Cardiac muscle cell (in vitro differentiated cells and primary cell): ENCODE measurements at regions not wholly inside any gene's neighbourhood (a gene's known extent, or its start where the extent isn't known, plus 50 kb on each side); places are given as distances from the start of the nearest gene placed in this dataset.
A peak's percentile ranks its signal among the peaks of the same experiment; 100 is the strongest.

ENCODE experiments used
- DNase-seq, 2 donors: peaks; one replicate each; pipeline versions ENCODE4 v3.0.0 to v3.0.0-alpha.2; 2010 to 2017; ENCODE audit warnings: low read depth in 1 of 2, low spot score in 1 of 2
- H3K27ac ChIP-seq: fragments of 200-600 bp; sonication (generic); 2 replicates; pipeline ENCODE4 v1.5.1; 2016
- H3K27me3 ChIP-seq: fragments of 200-600 bp; sonication (generic); 2 replicates; pipeline ENCODE4 v1.6.0; 2016; ENCODE audit warnings: control low read depth
- H3K36me3 ChIP-seq: fragments of 200-600 bp; sonication (generic); 2 replicates; pipeline ENCODE4 v1.5.1; 2016; ENCODE audit warnings: control low read depth
- H3K4me1 ChIP-seq: fragments of 200-600 bp; sonication (generic); 2 replicates; pipeline ENCODE4 v1.8.1; 2017; ENCODE audit warnings: low read depth, mild to moderate bottlenecking, mixed run types
- H3K4me3 ChIP-seq: fragments of 200-600 bp; sonication (generic); 2 replicates; pipeline ENCODE4 v1.5.1; 2016; ENCODE audit warnings: mild to moderate bottlenecking
- H3K9me3 ChIP-seq: fragments of 200-600 bp; sonication (generic); 2 replicates; pipeline ENCODE4 v1.5.1; 2017; ENCODE audit warnings: low read depth, mild to moderate bottlenecking, control low read depth
- TF ChIP-seq, protein P1 (sequence below): IDR thresholded peaks from 2 replicates; pipeline ENCODE4 v1.5.1; 2012; ENCODE audit warnings: low read depth, mild to moderate bottlenecking, low read length

DNA sequence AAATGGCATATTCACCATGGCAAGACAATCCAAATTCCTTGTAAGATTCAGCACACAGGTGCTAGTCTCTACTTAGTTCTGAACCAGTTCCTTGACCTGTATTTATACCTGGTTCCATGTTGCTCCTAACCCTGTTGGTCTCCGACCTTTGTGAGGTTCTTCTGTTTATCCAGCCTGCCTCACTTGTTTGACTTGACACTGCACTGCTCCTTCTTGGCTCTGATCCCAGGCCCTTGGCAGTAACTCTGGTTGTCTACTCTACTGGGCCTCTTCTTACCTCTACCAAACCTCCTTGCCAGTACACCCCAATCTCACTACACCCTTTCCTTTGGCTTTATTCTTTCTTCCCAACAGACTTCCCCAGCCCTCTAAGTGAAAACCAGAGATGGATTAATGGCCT is 419.4 kb upstream of the USP24 start:
- Histone ChIP-seq H3K36me3 (no peaks in the 10 kb centered on the region), H3K27me3 (no peaks in the 10 kb centered on the region), H3K4me1 (peaks cover 10% of the 10 kb centered on the region), H3K4me3 (no peak overlapping the region), H3K9me3 (no peaks in the 10 kb centered on the region), H3K27ac (no peak overlapping the region)
- DNase-seq: no peak
- TF ChIP-seq, protein P1, sequence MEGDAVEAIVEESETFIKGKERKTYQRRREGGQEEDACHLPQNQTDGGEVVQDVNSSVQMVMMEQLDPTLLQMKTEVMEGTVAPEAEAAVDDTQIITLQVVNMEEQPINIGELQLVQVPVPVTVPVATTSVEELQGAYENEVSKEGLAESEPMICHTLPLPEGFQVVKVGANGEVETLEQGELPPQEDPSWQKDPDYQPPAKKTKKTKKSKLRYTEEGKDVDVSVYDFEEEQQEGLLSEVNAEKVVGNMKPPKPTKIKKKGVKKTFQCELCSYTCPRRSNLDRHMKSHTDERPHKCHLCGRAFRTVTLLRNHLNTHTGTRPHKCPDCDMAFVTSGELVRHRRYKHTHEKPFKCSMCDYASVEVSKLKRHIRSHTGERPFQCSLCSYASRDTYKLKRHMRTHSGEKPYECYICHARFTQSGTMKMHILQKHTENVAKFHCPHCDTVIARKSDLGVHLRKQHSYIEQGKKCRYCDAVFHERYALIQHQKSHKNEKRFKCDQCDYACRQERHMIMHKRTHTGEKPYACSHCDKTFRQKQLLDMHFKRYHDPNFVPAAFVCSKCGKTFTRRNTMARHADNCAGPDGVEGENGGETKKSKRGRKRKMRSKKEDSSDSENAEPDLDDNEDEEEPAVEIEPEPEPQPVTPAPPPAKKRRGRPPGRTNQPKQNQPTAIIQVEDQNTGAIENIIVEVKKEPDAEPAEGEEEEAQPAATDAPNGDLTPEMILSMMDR: no peak

DNA sequence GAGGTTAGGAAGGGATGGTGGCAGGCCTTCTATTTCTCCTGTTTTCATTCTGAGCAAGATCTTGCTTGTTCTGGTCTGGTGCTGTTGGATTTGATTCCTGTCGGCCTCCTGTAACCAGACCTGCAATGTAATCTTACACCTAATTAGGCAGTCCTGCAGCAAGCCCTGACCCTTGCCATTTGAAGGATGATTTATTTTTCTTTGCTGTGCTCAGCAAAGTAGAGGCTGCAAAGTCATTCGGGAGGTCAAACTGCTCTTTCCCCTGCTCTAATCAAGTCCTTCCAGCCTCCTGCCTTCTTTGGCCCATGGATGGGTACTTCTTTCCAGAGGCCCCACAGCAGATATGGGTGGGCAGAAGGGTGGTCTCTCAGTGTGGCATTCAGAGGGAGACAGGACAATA is 417.7 kb upstream of the USP24 start:
- Histone ChIP-seq H3K27me3 (no peaks in the 10 kb centered on the region), H3K9me3 (no peaks in the 10 kb centered on the region), H3K4me1 (peaks cover 10% of the 10 kb centered on the region), H3K27ac (no peak overlapping the region), H3K36me3 (no peaks in the 10 kb centered on the region), H3K4me3 (no peak overlapping the region)
- TF ChIP-seq, protein P1: no peak
- DNase-seq: peak in 1 of 2 donors; percentile 58

DNA sequence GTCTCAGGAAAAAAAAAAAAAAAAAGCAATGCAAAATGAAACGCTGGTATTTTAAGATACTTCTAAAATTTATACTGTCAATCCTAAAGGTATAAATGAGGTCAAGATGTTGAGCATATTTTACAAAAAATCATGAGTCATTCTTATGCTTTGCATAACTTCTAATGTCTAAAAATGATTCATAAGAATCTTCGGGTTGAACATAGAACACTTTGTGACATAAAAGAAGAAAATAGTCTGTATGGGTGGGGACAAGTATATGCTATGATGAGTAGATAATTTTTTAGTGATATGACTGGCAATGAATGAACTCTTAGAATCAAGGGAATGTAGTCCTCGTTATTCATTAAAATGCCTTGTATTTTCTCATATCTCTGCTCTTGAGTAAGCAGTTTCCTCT is 416.9 kb upstream of the USP24 start:
- TF ChIP-seq, protein P1: no peak
- peak in 1 of 2 donors; percentile 47 for DNase-seq
- Histone ChIP-seq H3K4me1 (peaks cover 10% of the 10 kb centered on the region), H3K4me3 (no peak overlapping the region), H3K36me3 (no peaks in the 10 kb centered on the region), H3K27ac (no peak overlapping the region), H3K27me3 (no peaks in the 10 kb centered on the region), H3K9me3 (no peaks in the 10 kb centered on the region)

DNA sequence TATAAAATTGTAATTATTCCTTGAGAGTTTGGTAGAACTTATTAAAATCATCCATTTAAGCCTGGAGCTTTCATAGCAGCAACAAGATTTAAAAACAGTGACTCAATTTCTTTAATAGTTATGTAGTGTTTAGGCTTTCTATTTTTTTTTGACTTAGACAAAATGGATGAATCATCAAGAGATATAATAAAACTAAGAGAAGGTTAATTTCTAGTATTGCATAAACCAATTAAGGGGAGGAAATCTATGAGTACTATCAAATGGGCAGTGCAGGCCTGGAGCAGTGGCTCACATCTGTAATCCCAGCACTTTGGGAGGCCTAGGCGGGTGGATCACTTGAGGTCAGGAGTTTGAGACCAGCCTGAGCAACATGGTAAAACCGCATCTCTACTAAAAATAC is 416.3 kb upstream of the USP24 start:
- Histone ChIP-seq H3K27ac (no peak overlapping the region), H3K9me3 (no peaks in the 10 kb centered on the region), H3K36me3 (no peaks in the 10 kb centered on the region), H3K27me3 (no peaks in the 10 kb centered on the region), H3K4me1 (peaks cover 10% of the 10 kb centered on the region), H3K4me3 (no peak overlapping the region)
- TF ChIP-seq, protein P1: no peak
- no peak for DNase-seq

DNA sequence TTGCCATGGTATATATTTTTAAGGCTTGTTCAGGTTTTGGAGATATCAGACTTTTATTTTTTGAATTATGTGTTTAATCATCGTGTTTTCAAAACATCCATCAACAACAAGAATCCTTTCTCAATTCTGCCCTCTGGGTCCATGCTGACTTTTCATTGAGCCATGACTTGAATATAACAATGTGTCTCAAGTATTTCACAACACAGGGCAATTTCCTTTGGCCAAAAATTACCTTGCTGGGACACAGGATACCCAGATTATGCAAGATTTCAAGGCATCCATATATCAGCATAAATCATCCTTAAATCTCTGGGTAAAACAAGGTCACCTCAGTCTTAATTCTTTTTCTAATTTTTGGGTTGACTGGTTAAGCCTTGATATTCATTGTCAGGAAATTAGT is 411.2 kb upstream of the USP24 start:
- Histone ChIP-seq H3K36me3 (no peaks in the 10 kb centered on the region), H3K4me3 (no peak overlapping the region), H3K9me3 (no peaks in the 10 kb centered on the region), H3K27me3 (no peaks in the 10 kb centered on the region), H3K27ac (no peak overlapping the region), H3K4me1 (no peaks in the 10 kb centered on the region)
- peak in 1 of 2 donors; percentile 16 for DNase-seq
- TF ChIP-seq, protein P1: no peak

DNA sequence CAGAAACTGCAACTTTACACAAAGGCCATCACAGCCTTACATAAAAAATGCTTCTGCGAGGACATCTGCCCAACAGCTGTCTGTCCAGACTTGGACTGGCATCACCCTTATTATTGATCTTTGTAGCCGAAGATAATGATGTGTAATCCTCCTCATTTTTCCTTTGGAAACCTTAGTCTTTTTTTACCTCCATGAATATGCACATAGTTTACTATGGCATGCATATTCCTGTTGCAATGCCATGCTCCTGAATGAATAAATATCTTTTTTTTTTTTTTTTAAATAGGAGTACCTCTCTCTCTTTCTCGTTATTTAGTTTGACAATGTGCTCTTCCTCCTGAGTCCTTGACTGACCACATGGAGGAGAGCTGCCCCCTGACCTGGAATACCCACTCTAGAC is 409.6 kb upstream of the USP24 start:
- H3K4me3 ChIP-seq: no peak overlapping the region
- H3K27me3 ChIP-seq: no peaks in the 10 kb centered on the region
- TF ChIP-seq, protein P1: no peak
- H3K4me1 ChIP-seq: no peaks in the 10 kb centered on the region
- no peaks in the 10 kb centered on the region for H3K9me3 ChIP-seq
- H3K27ac ChIP-seq: no peak overlapping the region
- H3K36me3 ChIP-seq: no peaks in the 10 kb centered on the region
- DNase-seq: no peak
